ENCODE measurements at regions not wholly inside any gene's neighbourhood (a gene's known extent, or its start where the extent isn't known, plus 50 kb on each side); places are given as distances from the start of the nearest gene placed in this dataset.
"Not testable (repeated sequence)": the region's sequence is repeated elsewhere in the genome, so short reads cannot be mapped to it uniquely, and the experiment has no call there.

GRCh38 chr13:54132720-54133119, 1104.1 kb downstream of the OLFM4 start:
- TF ChIP-seq CTCF, POLR2A, EP300, POLR2AphosphoS5 (IDR thresholded peaks at IDR 0.05): not testable (repeated sequence)
